Lung (tissue), 11 donors: ENCODE measurements at regions not wholly inside any gene's neighbourhood (a gene's known extent, or its start where the extent isn't known, plus 50 kb on each side); places are given as distances from the start of the nearest gene placed in this dataset.
A peak's percentile ranks its signal among the peaks of the same experiment; 100 is the strongest.

Experiments used
- ATAC-seq: fragments of 200-7000 bp; cut with Tn5 transposase; one replicate; pipeline ENCODE4 v1.9.1; 2020; ENCODE audit warnings: moderate number of reproducible peaks; ENCODE audit not compliant: insufficient read depth, low FRiP score
- DNase-seq, 3 donors: peaks; one replicate each; pipeline ENCODE4 v3.0.0-alpha.2; 2013 to 2017
- H3K27ac ChIP-seq, 2 donors: one replicate each; pipeline ENCODE4 v1.5.1; 2013; ENCODE audit warnings: mild to moderate bottlenecking in 2 of 2, moderate library complexity in 2 of 2, control low read depth in 1 of 2, inconsistent platforms in 1 of 2, low read depth in 1 of 2, low read length in 1 of 2
- H3K27me3 ChIP-seq, 3 donors: one replicate each; pipeline ENCODE4 v1.5.1; 2013; ENCODE audit warnings: low read length in 2 of 3; ENCODE audit not compliant: control insufficient read depth in 3 of 3, insufficient read depth in 3 of 3
- H3K36me3 ChIP-seq, 4 donors: one replicate each; pipeline ENCODE4 v1.5.1; 2013; ENCODE audit warnings: low read length in 4 of 4, mild to moderate bottlenecking in 1 of 4, moderate library complexity in 1 of 4; ENCODE audit not compliant: control insufficient read depth in 4 of 4, insufficient read depth in 4 of 4
- H3K4me1 ChIP-seq, 5 donors: one replicate each; pipeline ENCODE4 v1.5.1; 2013; ENCODE audit warnings: low read length in 5 of 5, mild to moderate bottlenecking in 2 of 5, moderate library complexity in 1 of 5; ENCODE audit not compliant: control insufficient read depth in 5 of 5, insufficient read depth in 5 of 5
- H3K4me3 ChIP-seq: one replicate; pipeline ENCODE4 v1.5.1; 2013; ENCODE audit warnings: mild to moderate bottlenecking, control low read depth, moderate library complexity
- H3K9ac ChIP-seq, 2 donors: one replicate each; pipeline ENCODE4 v1.5.1; 2013; ENCODE audit warnings: low read length in 2 of 2, control low read depth in 1 of 2; ENCODE audit not compliant: insufficient read depth in 1 of 2
- H3K9me3 ChIP-seq, 4 donors: one replicate each; pipeline ENCODE4 v1.5.1; 2013; ENCODE audit warnings: low read length in 3 of 4, mild to moderate bottlenecking in 1 of 4, moderate library complexity in 1 of 4; ENCODE audit not compliant: control insufficient read depth in 4 of 4, insufficient read depth in 3 of 4
- WGBS, 2 donors: extraction: QIAGEN DNeasy Blood & Tissue Kit; methylation state at CpG; one replicate each; pipeline ENCODE4 v1.1.7; 2013; 5-methylcytosine and 5-hydroxymethylcytosine counted together
- TF ChIP-seq, protein P1 (sequence below): IDR thresholded peaks from 2 replicates; pipeline ENCODE4 v1.5.1; 2012; ENCODE audit warnings: mild to moderate bottlenecking; ENCODE audit errors: control extremely low read depth, extremely low read depth
- donor health status: control.
- donor health status: control.
- donor health status: Bipolar disorder and iron deficiency.
- donor health status: healthy.
- donor health status: DM: yes; HTN: yes; CAD: no.

DNA sequence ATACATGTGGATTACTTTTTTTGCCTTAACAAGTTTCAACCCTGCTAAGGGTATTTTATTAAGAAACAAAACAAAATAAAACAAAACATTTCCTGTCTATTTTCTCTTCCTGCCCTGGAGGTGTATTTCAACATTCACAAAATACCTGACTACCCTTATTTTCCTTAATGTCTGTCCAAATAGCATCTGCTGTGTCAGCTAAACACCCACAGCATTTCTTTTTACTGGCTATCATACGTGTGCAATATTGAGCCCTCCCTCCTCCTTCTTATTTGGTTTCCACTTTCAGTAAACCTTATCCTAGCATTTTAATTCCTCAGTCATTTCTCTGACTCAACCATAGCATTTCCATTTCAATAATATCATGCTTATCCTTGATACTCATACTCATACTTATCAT is 1420.0 kb upstream of the ZEB2 start:
- Histone ChIP-seq H3K4me1 (peaks cover 0 to 12% (median 0%) of the 10 kb centered on the region in 5 donors), H3K27ac (no peak overlapping the region), H3K4me3 (no peak overlapping the region), H3K9ac (no peak overlapping the region), H3K9me3 (peaks cover 0 to 4% (median 0%) of the 10 kb centered on the region in 4 donors), H3K27me3 (no peaks in the 10 kb centered on the region), H3K36me3 (no peaks in the 10 kb centered on the region)
- WGBS, 2 donors = 50 to 82% methylated on average over 1 of the region's 1 CpG
- DNase-seq (peak in 1 of 3 donors; percentile 44), ATAC-seq (no peak)
- TF ChIP-seq, protein P1, sequence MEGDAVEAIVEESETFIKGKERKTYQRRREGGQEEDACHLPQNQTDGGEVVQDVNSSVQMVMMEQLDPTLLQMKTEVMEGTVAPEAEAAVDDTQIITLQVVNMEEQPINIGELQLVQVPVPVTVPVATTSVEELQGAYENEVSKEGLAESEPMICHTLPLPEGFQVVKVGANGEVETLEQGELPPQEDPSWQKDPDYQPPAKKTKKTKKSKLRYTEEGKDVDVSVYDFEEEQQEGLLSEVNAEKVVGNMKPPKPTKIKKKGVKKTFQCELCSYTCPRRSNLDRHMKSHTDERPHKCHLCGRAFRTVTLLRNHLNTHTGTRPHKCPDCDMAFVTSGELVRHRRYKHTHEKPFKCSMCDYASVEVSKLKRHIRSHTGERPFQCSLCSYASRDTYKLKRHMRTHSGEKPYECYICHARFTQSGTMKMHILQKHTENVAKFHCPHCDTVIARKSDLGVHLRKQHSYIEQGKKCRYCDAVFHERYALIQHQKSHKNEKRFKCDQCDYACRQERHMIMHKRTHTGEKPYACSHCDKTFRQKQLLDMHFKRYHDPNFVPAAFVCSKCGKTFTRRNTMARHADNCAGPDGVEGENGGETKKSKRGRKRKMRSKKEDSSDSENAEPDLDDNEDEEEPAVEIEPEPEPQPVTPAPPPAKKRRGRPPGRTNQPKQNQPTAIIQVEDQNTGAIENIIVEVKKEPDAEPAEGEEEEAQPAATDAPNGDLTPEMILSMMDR = no peak

- Histone ChIP-seq H3K27me3 (no peaks in the 10 kb centered on the region), H3K9me3 (peaks cover 0 to 3% (median 0%) of the 10 kb centered on the region in 4 donors), H3K4me3 (no peak overlapping the region), H3K4me1 (peaks cover 0 to 15% (median 0%) of the 10 kb centered on the region in 5 donors), H3K9ac (no peak overlapping the region), H3K36me3 (no peaks in the 10 kb centered on the region), H3K27ac (no peak overlapping the region)
- DNase-seq (no peak), ATAC-seq (no peak)
- WGBS, 2 donors = 75 to 82% methylated on average over 4 of the region's 4 CpGs
- TF ChIP-seq, protein P1 = no peak
These were observed 1415.1 kb upstream of the ZEB2 start for GRCh38 chr2:145935016-145935415.

DNA sequence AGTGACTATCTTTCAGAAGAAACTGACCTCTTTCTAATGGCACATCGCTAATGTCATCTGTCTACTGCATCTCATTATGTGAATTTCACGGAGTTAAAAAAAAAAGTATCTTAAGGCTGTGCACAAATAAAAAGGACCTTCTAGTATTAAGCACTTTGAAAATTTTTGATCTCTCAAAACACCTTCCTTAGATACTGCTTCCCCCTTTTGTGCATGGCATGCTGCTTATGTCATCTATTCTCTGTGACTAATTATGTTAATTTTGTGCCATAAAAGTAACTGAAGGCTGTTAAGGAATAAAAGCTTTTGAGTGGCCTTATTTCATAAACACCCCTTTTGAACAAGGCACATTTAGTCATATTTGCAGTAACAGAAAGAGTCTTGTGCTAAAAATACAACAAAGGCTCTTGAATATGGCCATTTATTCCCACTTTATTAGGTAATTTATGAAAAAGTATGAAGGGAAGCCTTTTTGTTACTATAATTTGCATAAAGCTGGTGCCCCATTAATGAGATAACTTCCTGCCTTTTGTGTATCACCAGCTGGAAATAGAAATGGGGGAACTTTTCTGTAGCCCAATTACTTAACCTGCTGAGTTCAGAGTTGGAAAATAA is 1412.0 kb upstream of the ZEB2 start:
- Histone ChIP-seq H3K27ac (no peak overlapping the region), H3K4me1 (peaks cover 0 to 30% (median 0%) of the 10 kb centered on the region in 5 donors), H3K27me3 (no peaks in the 10 kb centered on the region), H3K9ac (peak overlapping the region in 1 of 2 donors; percentile 36), H3K9me3 (peaks cover 0 to 3% (median 0%) of the 10 kb centered on the region in 4 donors), H3K36me3 (no peaks in the 10 kb centered on the region), H3K4me3 (no peak overlapping the region)
- WGBS, 2 donors = 56 to 75% methylated on average over 2 of the region's 2 CpGs
- ATAC-seq (no peak), DNase-seq (peak in 2 of 3 donors; percentile 30 to 35)
- TF ChIP-seq, protein P1 = no peak

DNA sequence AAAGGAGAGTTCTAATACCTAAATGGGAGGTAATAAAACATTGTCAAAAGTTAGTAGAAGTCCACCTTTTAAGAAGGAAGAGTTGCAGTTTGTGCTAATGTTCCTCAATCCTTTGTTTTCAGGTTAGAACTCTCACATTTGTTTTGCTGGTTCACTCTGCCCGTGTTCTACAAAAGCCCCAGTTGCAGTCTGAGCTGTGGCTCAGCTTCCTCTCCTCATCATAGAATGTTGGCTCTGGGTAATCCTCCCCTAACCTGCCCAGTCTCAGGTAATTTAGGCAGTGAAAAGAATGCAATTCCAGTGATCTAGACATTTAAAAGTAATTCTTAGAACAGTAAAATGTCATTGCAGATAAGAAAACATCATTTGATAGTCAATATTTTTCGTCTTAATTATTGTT is 1410.4 kb upstream of the ZEB2 start:
- TF ChIP-seq, protein P1 = no peak
- WGBS, 2 donors = 34 to 40% methylated on average over 2 of the region's 2 CpGs

More for the DNA sequence above, 1410.4 kb upstream of the ZEB2 start:
- Histone ChIP-seq H3K4me3 (no peak overlapping the region), H3K9ac (no peak overlapping the region), H3K4me1 (peaks cover 0 to 35% (median 0%) of the 10 kb centered on the region in 5 donors), H3K9me3 (peaks cover 0 to 3% (median 0%) of the 10 kb centered on the region in 4 donors), H3K27me3 (no peaks in the 10 kb centered on the region), H3K36me3 (no peaks in the 10 kb centered on the region), H3K27ac (no peak overlapping the region)
- no peak for ATAC-seq
- no peak for DNase-seq
